Globus pallidus (tissue), 1 donor: ENCODE measurements at regions not wholly inside any gene's neighbourhood (a gene's known extent, or its start where the extent isn't known, plus 50 kb on each side); places are given as distances from the start of the nearest gene placed in this dataset.

Experiments
- DNase-seq: peaks from one replicate; pipeline ENCODE4 v3.0.0-alpha.2; 2015; ENCODE audit warnings: low spot score

- DNase-seq, result no peak
Observed at GRCh38 chr5:6832994-6833393, 119.8 kb downstream of the TENT4A start.

DNA sequence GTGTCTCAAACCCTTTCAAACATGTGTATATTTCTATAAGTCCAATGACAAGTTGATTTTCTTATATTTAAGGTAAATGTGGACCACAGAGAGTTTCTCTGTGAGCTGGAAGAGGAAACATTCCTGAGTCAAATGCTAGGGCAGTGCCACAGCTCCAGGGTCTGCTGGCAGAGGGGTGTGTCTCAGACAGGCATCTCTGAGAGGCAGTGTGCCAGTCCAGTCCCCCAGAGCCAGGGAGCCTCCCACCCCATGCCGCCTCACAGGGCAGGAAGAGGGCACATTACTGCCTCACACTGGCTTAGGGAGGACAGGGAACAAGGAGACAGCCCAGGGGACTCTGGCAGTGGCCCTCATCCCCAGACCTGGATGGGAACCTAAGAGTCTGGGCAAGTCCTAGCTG, 120.2 kb downstream of the TENT4A start:
- no peak for DNase-seq

DNA sequence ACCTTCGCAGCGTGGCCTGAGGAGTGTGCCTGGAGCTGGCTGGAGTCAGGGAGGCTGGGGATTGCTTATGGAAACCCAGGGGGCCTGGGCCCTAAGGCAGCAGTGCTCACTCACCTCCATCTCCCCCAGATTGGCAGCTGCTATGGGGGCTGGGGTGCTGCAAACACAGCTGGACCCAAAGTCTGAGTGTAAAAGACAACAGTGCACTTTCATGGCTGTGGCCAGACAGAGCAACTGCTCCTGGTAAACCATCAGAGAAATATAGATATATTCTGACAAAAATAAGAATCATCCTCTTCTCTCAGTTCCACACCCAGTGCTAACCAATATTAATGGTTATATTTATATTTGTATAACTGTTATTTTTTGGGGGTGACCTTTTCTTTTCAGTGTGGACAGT, 123.9 kb downstream of the TENT4A start:
- no peak for DNase-seq

GRCh38 chr5:6837519-6838110, 124.4 kb downstream of the TENT4A start:
- no peak for DNase-seq

GRCh38 chr5:6838736-6839135, 125.5 kb downstream of the TENT4A start:
- DNase-seq, result no peak

DNA sequence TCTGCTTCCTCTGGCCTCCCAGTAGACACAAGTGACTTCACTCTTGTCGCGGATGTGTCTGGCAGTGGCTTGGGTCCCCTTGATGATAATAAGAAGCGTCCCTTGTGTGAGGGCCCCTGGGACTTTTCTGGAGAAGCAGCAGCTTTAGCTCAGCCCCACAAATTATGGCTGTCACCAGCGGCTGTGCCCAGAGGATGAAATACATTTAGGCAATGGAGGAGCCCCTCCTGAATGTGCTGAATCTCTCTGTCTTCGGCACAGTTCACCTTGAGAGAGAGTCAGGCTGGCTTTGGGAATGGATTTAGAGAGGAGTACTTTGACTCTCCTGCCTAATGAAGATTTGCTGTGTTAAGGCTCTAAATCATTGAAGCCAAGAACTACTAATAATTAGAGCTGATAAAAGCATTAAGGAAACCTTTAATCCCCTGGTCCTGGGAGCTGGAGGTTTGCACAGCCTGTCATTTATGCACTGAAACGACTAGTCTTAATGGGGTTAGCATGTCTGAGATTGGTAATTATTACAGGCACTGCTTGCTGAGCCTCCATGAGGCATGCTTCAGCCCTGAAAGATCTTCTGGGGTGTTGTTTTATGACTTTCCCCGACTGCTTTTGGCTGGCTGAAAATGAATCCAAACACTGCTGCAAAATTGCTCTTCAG, 127.0 kb downstream of the TENT4A start:
- DNase-seq, result no peak

- DNase-seq, result no peak
Observed at GRCh38 chr5:6843335-6843734, 130.1 kb downstream of the TENT4A start.

- no peak for DNase-seq
Observed at GRCh38 chr5:6843821-6844220, 130.6 kb downstream of the TENT4A start.

- no peak for DNase-seq
Observed at GRCh38 chr5:6845856-6846255, 132.6 kb downstream of the TENT4A start.

- DNase-seq, result no peak
Observed at GRCh38 chr5:6847870-6848269, 134.6 kb downstream of the TENT4A start.

DNA sequence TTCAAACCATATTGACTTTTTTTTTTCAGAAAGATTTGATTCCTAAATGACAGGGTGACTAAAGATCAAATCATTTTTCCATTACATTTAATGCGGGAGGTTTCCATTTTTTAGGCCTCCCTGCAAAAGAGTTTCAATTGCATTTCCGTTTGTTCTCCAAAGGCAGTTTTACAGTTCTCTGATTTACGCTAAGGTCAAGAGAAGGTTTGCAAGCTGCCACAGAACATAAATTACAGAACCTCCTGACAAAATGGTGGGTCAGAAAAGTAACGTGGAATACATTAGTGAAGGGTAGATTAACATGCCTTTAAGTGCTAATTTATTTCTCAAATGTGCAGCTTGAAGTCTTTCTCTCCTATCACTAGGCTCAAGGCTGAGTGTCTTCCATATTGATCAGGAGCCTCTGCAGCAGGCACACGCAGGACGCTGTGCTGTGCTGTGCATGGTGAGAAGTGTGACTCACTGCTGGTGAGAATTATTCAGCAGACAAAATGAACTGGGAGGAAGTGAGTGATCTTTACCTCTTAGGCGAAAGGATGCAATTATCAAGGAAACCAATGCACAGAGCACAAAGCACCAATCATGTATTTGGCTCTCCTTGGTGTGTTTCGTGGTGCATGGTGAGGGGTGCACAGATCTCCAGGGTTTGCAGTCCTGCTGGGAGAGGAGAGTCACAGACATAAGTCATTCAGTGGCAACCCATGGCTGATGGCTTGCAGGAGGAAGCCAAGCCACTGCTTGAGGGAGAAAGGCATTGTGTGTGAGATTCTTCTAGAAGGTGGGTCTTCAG, 136.3 kb downstream of the TENT4A start:
- DNase-seq, result no peak

DNA sequence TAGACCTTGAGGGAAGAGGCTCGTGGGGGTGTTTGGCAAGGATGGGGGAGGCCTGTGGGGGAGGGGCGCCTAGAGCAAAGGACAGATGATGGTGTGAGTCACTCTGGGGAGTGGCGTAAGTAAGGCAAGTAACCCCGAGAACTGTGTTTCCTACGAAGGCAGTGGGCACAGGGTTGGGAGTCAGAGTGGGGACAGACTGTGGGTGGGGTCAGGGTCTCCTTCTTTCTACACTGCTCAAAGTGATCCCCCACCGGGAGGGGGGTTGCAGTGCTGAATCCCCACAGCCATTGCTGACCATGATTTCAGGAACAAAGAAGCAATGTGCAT, 136.8 kb downstream of the TENT4A start:
- no peak for DNase-seq

GRCh38 chr5:6856653-6857052, 143.4 kb downstream of the TENT4A start:
- DNase-seq, result no peak

DNA sequence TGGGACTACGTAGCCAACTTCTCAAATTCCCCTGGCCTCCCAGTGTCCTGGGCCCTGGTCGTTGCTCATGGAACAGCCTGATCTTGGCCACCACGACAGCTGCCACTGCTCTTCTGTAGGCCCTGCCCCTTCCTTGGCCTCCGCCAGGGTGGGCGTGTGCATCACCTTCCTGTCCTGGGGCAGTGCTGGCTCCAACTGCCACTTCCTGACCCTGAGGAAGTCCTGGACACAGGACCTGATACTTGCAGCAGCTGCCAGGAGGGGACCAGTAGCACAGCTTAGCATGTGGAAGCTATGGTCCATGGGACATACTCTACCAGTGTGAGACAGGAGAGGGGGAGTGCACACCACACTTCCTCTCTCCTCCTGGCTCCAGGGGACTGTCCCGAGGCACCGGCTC, 145.2 kb downstream of the TENT4A start:
- DNase-seq, result no peak

DNA sequence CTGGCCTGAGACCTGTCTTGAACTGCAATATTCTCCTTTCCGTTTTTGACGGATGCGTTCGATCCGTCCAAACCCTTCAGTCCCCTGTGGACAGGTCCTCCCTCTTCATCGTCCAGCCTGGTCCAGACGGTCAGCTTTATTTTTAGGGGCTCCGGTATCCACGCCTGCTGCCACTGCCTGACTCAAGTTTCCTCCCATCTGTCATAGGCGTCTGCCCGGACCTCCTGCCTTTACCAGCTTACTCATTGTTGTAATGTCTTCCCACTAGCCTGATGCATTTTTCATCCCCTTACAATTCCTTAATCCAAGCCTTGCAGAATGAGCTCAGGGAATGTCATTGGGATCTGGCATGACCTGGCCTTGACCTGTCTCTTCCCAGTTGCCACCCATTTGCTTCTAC, 145.8 kb downstream of the TENT4A start:
- DNase-seq, result no peak

- no peak for DNase-seq
Observed at GRCh38 chr5:6859951-6860638, 146.9 kb downstream of the TENT4A start.

- no peak for DNase-seq
Observed at GRCh38 chr5:6861036-6861435, 147.8 kb downstream of the TENT4A start.

- no peak for DNase-seq
Observed at GRCh38 chr5:6861667-6862066, 148.4 kb downstream of the TENT4A start.

DNA sequence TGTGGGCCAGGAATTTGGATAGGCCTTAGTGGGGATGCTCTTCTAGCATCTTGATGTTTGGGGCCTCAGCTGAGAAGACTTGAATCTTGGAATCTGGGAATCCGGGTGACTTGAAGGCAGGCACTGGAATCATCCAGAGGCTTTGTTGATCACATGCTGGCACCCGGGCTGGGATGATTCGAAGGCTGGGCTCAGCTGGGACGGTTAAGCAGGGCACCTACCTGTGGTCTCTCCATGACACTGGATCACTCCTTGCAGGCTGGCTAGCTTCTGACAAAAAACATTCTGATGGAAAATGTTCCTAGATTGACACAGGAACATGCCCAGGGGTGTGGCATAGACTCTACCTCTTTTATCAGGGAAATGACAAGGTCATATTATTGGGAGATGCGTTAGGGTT, 149.1 kb downstream of the TENT4A start:
- no peak for DNase-seq

DNA sequence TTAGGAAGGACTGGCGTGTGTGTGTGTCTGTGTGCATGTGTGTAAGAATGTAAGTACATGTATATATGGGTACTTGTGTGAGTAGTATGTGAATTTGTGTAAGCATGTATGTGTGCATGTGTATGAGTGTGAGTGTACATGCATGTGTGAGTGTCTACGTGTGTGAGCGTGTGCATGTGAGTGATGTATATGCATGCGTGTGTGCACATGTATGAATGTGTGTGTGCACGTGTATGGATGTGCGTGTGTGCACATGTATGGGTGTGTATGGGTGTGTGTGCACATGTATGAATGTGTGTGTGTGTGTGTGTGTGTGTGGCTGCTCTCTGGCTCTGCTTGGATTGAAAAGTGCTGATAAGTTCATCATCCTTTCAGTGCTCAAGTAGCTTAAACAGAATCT, 154.5 kb downstream of the TENT4A start:
- DNase-seq, result no peak

DNA sequence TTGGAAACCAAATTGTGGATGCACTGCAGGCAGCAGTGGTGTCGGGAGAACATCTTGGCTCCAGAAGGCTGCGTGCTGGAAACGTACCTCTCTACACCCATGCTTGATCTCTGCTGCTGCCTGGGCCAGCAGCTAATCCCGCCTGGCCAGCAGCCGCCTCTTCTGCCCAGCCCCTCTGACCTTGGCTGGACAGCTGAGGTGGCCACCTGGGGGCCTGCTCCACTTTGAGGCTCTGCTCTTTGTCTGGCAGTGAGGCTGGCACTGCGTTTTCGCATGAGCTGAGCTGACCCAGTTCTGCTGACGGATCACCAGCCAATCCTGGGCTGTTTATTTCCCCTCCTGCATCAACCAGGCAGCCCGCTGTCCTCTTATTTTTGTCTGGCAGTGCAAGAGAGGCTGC, 154.9 kb downstream of the TENT4A start:
- peak; percentile 35 for DNase-seq

DNA sequence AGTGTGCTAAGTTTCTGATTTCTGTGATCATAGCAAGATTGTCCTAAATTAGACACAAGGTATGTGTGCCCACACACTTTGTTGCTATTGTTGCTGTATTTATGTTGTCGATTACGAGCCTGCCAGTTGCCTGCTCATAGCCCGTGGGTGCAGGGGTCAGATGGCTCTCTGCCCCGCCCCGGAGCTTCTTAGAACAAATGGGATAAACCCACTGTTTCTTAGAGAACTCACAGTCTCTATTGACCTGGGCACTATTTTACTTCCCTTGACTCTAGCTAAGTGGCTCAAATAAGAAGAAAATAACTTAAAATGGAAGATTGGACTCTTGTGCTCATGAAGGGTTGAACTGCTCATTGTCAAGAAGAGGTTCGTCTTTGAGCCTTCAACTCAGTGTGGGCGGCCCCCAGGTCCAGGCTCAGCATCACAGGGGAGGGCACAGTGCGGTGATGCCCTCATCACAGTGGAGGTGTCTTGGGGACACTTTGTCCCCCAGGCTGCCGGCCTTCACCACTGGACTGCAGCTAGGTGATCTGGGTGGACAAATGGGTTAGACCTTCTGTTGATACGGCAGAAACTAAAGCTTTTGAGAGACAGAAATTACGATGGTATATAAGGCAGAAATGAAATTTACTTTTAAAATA, 155.5 kb downstream of the TENT4A start:
- DNase-seq, result no peak

GRCh38 chr5:6869677-6870076, 156.4 kb downstream of the TENT4A start:
- no peak for DNase-seq
